OCI-LY7 (cell line): ENCODE measurements at regions not wholly inside any gene's neighbourhood (a gene's known extent, or its start where the extent isn't known, plus 50 kb on each side); places are given as distances from the start of the nearest gene placed in this dataset.

Source experiments
- BruUV-seq: library from RNA; stranded (reverse); fragments of 400-500 nt; replicated peaks from 2 replicates; lab custom pipeline; 2021; lab: Mats Ljungman, UMichigan
- CTCF ChIA-PET: fragments of 300-600 bp; sonication (Branson Sonifier 250); formaldehyde crosslinking; loops from one replicate; lab custom pipeline; 2022; ENCODE audit warnings: antibody characterized with exemption; ENCODE audit not compliant: unreplicated experiment; lab: Charles Lee
- POLR2A ChIA-PET: fragments of 300-600 bp; sonication (Branson Sonifier 250); formaldehyde crosslinking; loops from one replicate; lab custom pipeline; 2022; ENCODE audit warnings: antibody characterized with exemption; lab: Charles Lee
- DNase-seq: peaks from one replicate; pipeline ENCODE4 v3.0.0-alpha.2; 2015; ENCODE audit warnings: low spot score
- H2AFZ ChIP-seq: fragments of 200-600 bp; sonication (generic), shearing (Covaris generic); 2 replicates; pipeline ENCODE4 v1.6.1; 2014; ENCODE audit warnings: mild to moderate bottlenecking, antibody characterized with exemption, low read length, moderate library complexity
- H3K27ac ChIP-seq: fragments of 200-600 bp; sonication (generic); 2 replicates; pipeline ENCODE4 v1.5.1; 2014; ENCODE audit warnings: mixed run types, low read depth, mild to moderate bottlenecking, moderate library complexity, low read length, inconsistent platforms; ENCODE audit not compliant: poor library complexity, severe bottlenecking
- H3K36me3 ChIP-seq: fragments of 200-600 bp; sonication (generic); 2 replicates; pipeline ENCODE4 v1.6.1; 2014; ENCODE audit warnings: mild to moderate bottlenecking, antibody characterized with exemption, low read length, moderate library complexity, mixed read lengths; ENCODE audit not compliant: insufficient read depth
- H3K4me1 ChIP-seq: fragments of 200-600 bp; sonication (generic); 2 replicates; pipeline ENCODE4 v1.5.1; 2014; ENCODE audit warnings: mild to moderate bottlenecking, low read length; ENCODE audit not compliant: insufficient read depth, poor library complexity, severe bottlenecking
- H3K4me2 ChIP-seq: fragments of 200-600 bp; sonication (generic); 2 replicates; pipeline ENCODE4 v1.6.1; 2014; ENCODE audit warnings: mild to moderate bottlenecking, low read length
- H3K4me3 ChIP-seq: fragments of 200-600 bp; sonication (generic); 2 replicates; pipeline ENCODE4 v1.5.1; 2014; ENCODE audit warnings: mild to moderate bottlenecking, low read depth, low read length; ENCODE audit not compliant: poor library complexity, severe bottlenecking
- H3K79me2 ChIP-seq: fragments of 200-600 bp; sonication (generic); 2 replicates; pipeline ENCODE4 v1.6.1; 2016; ENCODE audit warnings: low read depth, mild to moderate bottlenecking, low read length, moderate library complexity, mixed read lengths; ENCODE audit not compliant: insufficient read depth
- H3K9me2 ChIP-seq: fragments of 200-600 bp; sonication (generic); 2 replicates; pipeline ENCODE4 v1.6.1; 2016; ENCODE audit warnings: mild to moderate bottlenecking, low read length, mixed read lengths; ENCODE audit not compliant: insufficient read depth
- H3K9me3 ChIP-seq: fragments of 200-600 bp; sonication (generic); 2 replicates; pipeline ENCODE4 v1.6.1; 2014; ENCODE audit warnings: mild to moderate bottlenecking, mixed run types, low read length, mixed read lengths
- H4K20me1 ChIP-seq: fragments of 200-600 bp; sonication (generic); 2 replicates; pipeline ENCODE4 v1.6.1; 2014; ENCODE audit warnings: mild to moderate bottlenecking, antibody characterized with exemption, low read length, moderate library complexity, mixed read lengths; ENCODE audit not compliant: insufficient read depth
- CTCF ChIP-seq: fragments of 200-600 bp; sonication (generic); conservative IDR thresholded peaks from 2 replicates; pipeline ENCODE4 v1.5.1; 2014; ENCODE audit warnings: mild to moderate bottlenecking, antibody characterized with exemption, low read length, moderate library complexity, mixed read lengths
- EZH2phosphoT487 ChIP-seq: fragments of 200-600 bp; sonication (generic); IDR thresholded peaks from 2 replicates; pipeline ENCODE4 v1.6.1; 2018; ENCODE audit warnings: low read depth, borderline replicate concordance, mild to moderate bottlenecking, mixed run types, antibody characterized with exemption, low read length, moderate library complexity, mixed read lengths
- intact Hi-C: fragments of 100-400 bp; cut with micrococcal nuclease; formaldehyde crosslinking; loops from one replicate; pipeline ENCODE4 v1.10.0; 2022; ENCODE audit not compliant: unreplicated experiment

- H2AFZ ChIP-seq: no peak overlapping the region
- intact Hi-C loops: no loop called here
- DNase-seq: no peak
- BruUV-seq: no TSS peak
- no peaks in the 10 kb centered on the region for H3K9me3 ChIP-seq
- H4K20me1 ChIP-seq: no peaks in the 10 kb centered on the region
- ChIA-PET POLR2A (interaction anchor here (0.6 kb wide), 1 partner anchor 559 kb away, joined by 3 read pairs; no protein-coding TSS in a partner anchor), CTCF (no interaction called here)
- H3K9me2 ChIP-seq: no peaks in the 10 kb centered on the region
- no peaks in the 10 kb centered on the region for H3K4me1 ChIP-seq
- H3K79me2 ChIP-seq: no peaks in the 10 kb centered on the region
- no peak overlapping the region for H3K27ac ChIP-seq
- no peak overlapping the region for H3K4me3 ChIP-seq
- H3K36me3 ChIP-seq: no peaks in the 10 kb centered on the region
- TF ChIP-seq EZH2phosphoT487 (no peak), CTCF (no peak)
- H3K4me2 ChIP-seq: no peak overlapping the region
Observed at GRCh38 chr3:166713787-166714186, 666.3 kb downstream of the ZBBX start.

- no peaks in the 10 kb centered on the region for H3K79me2 ChIP-seq
- no peak overlapping the region for H3K4me2 ChIP-seq
- CTCF ChIA-PET: no interaction called here
- H3K9me3 ChIP-seq: no peaks in the 10 kb centered on the region
- no peaks in the 10 kb centered on the region for H3K36me3 ChIP-seq
- H2AFZ ChIP-seq: no peak overlapping the region
- no peaks in the 10 kb centered on the region for H4K20me1 ChIP-seq
- TF ChIP-seq EZH2phosphoT487: no peak
- TF ChIP-seq CTCF: no peak
- intact Hi-C loops: no loop called here
- no TSS peak for BruUV-seq
- POLR2A ChIA-PET: no interaction called here
- H3K9me2 ChIP-seq: no peaks in the 10 kb centered on the region
- H3K27ac ChIP-seq: no peak overlapping the region
- no peak overlapping the region for H3K4me3 ChIP-seq
- no peaks in the 10 kb centered on the region for H3K4me1 ChIP-seq
- no peak for DNase-seq
Observed at GRCh38 chr3:166706094-166706493, 674.0 kb downstream of the ZBBX start.

GRCh38 chr3:166697495-166697894, 682.6 kb downstream of the ZBBX start:
- BruUV-seq: no TSS peak
- H3K36me3 ChIP-seq: no peaks in the 10 kb centered on the region
- H3K4me1 ChIP-seq: no peaks in the 10 kb centered on the region
- no peaks in the 10 kb centered on the region for H3K9me2 ChIP-seq
- TF ChIP-seq EZH2phosphoT487 (no peak), CTCF (no peak)
- no peaks in the 10 kb centered on the region for H4K20me1 ChIP-seq
- POLR2A ChIA-PET: no interaction called here
- H3K4me2 ChIP-seq: no peak overlapping the region
- CTCF ChIA-PET: no interaction called here
- H3K9me3 ChIP-seq: no peaks in the 10 kb centered on the region
- H3K4me3 ChIP-seq: no peak overlapping the region
- no peak overlapping the region for H2AFZ ChIP-seq
- H3K79me2 ChIP-seq: no peaks in the 10 kb centered on the region
- intact Hi-C loops: no loop called here
- no peak overlapping the region for H3K27ac ChIP-seq
- DNase-seq: no peak
